ENCODE measurements at regions not wholly inside any gene's neighbourhood (a gene's known extent, or its start where the extent isn't known, plus 50 kb on each side); places are given as distances from the start of the nearest gene placed in this dataset.

GRCh38 chr3:82364827-82365226 lies 603.4 kb upstream of the GBE1 start:
- TF ChIP-seq CTCF (IDR thresholded peaks at IDR 0.05; ENCODE audit: borderline replicate concordance, insufficient read depth, low read depth, low read length) = no peak

GRCh38 chr3:82363131-82363530 lies 601.7 kb upstream of the GBE1 start:
- no peak for TF ChIP-seq CTCF (IDR thresholded peaks at IDR 0.05; ENCODE audit: borderline replicate concordance, insufficient read depth, low read depth, low read length)

More at GRCh38 chr3:82364827-82365226, 603.4 kb upstream of the GBE1 start:
- no peak overlapping the region for H3K4me3 ChIP-seq (ENCODE audit: low read depth, low read length)

GRCh38 chr3:82355228-82355627 lies 593.8 kb upstream of the GBE1 start:
- H3K4me3 ChIP-seq (ENCODE audit: low read depth, low read length) = no peak overlapping the region
- no peak for TF ChIP-seq CTCF (IDR thresholded peaks at IDR 0.05; ENCODE audit: borderline replicate concordance, insufficient read depth, low read depth, low read length)

More at GRCh38 chr3:82363131-82363530, 601.7 kb upstream of the GBE1 start:
- H3K4me3 ChIP-seq (ENCODE audit: low read depth, low read length) = no peak overlapping the region

- H3K4me3 ChIP-seq (ENCODE audit: low read depth, low read length) = no peak overlapping the region
- no peak for TF ChIP-seq CTCF (IDR thresholded peaks at IDR 0.05; ENCODE audit: borderline replicate concordance, insufficient read depth, low read depth, low read length)
Observed at GRCh38 chr3:82354228-82354627, 592.8 kb upstream of the GBE1 start.

- no peak overlapping the region for H3K4me3 ChIP-seq (ENCODE audit: low read depth, low read length)
- no peak for TF ChIP-seq CTCF (IDR thresholded peaks at IDR 0.05; ENCODE audit: borderline replicate concordance, insufficient read depth, low read depth, low read length)
Observed at GRCh38 chr3:82353306-82354171, 592.1 kb upstream of the GBE1 start.

GRCh38 chr3:82347585-82347984 lies 586.1 kb upstream of the GBE1 start:
- no peak for TF ChIP-seq CTCF (IDR thresholded peaks at IDR 0.05; ENCODE audit: borderline replicate concordance, insufficient read depth, low read depth, low read length)
- H3K4me3 ChIP-seq (ENCODE audit: low read depth, low read length) = no peak overlapping the region

- H3K4me3 ChIP-seq (ENCODE audit: low read depth, low read length) = no peak overlapping the region
- no peak for TF ChIP-seq CTCF (IDR thresholded peaks at IDR 0.05; ENCODE audit: borderline replicate concordance, insufficient read depth, low read depth, low read length)
Observed at GRCh38 chr3:82342521-82342920, 581.1 kb upstream of the GBE1 start.

Data from GM12875 (cell line).